H1 (cell line): ENCODE measurements at regions not wholly inside any gene's neighbourhood (a gene's known extent, or its start where the extent isn't known, plus 50 kb on each side); places are given as distances from the start of the nearest gene placed in this dataset.

Source experiments
- CTCF ChIA-PET: fragments of 300-600 bp; sonication (Branson Sonifier 250); formaldehyde crosslinking; loops from one replicate; lab custom pipeline; 2021; ENCODE audit not compliant: partially characterized antibody; lab: Charles Lee
- POLR2A ChIA-PET: fragments of 300-600 bp; sonication (Branson Sonifier 250); formaldehyde crosslinking; loops from one replicate; lab custom pipeline; 2021; ENCODE audit warnings: inconsistent platforms; ENCODE audit not compliant: partially characterized antibody; lab: Charles Lee
- DNase-seq, 2 experiments: peaks; one replicate each; pipeline versions ENCODE4 v3.0.0 to v3.0.0-alpha.2; 2010 to 2022; ENCODE audit warnings: low spot score in 2 of 2, low read depth in 1 of 2, mixed read lengths in 1 of 2
- FAIRE-seq: peaks from 2 replicates; lab custom pipeline; 2011; peaks lifted over from hg19 to GRCh38; lab: Jason Lieb, UNC
- H2AFZ ChIP-seq: 2 replicates; pipeline ENCODE4 v1.8.1; 2012; ENCODE audit warnings: low read length, inconsistent platforms
- H2AK5ac ChIP-seq: 2 replicates; pipeline ENCODE4 v1.6.1; 2013; ENCODE audit warnings: low read depth, low read length
- H2BK120ac ChIP-seq: replicated peaks from 2 replicates; pipeline ENCODE3; 2013; ENCODE audit warnings: low read depth, low read length, inconsistent platforms
- H2BK12ac ChIP-seq: 2 replicates; pipeline ENCODE4 v1.6.1; 2013; ENCODE audit warnings: low read depth, low read length
- H2BK15ac ChIP-seq: 2 replicates; pipeline ENCODE4 v1.6.1; 2013; ENCODE audit warnings: low read length
- H2BK20ac ChIP-seq: 2 replicates; pipeline ENCODE4 v1.6.1; 2013; ENCODE audit warnings: low read length
- H2BK5ac ChIP-seq: 2 replicates; pipeline ENCODE4 v1.6.1; 2013; ENCODE audit warnings: low read depth, low read length
- H3K14ac ChIP-seq: 2 replicates; pipeline ENCODE4 v1.6.1; 2013; ENCODE audit warnings: inconsistent platforms; ENCODE audit not compliant: insufficient read length
- H3K18ac ChIP-seq: 2 replicates; pipeline ENCODE4 v1.6.1; 2013; ENCODE audit warnings: low read length; ENCODE audit errors: extremely low read depth
- H3K23ac ChIP-seq: 2 replicates; pipeline ENCODE4 v1.6.1; 2013; ENCODE audit warnings: inconsistent platforms; ENCODE audit not compliant: insufficient read length
- H3K23me2 ChIP-seq: 2 replicates; pipeline ENCODE4 v1.6.1; 2013; ENCODE audit warnings: low read depth, low read length
- H3K27ac ChIP-seq: 2 replicates; pipeline ENCODE4 v1.6.1; 2011; ENCODE audit warnings: low read depth, low read length, inconsistent platforms
- H3K27me3 ChIP-seq, 4 experiments: replicated peaks in 1 of 4; 1 replicate in 1 of 4; 2 replicates in 3 of 4; pipeline versions ENCODE4 v1.6.1 to v1.8.1; 2011 to 2013; ENCODE audit warnings: low read length in 3 of 4, mild to moderate bottlenecking in 3 of 4, inconsistent platforms in 2 of 4, mixed read lengths in 2 of 4, moderate library complexity in 1 of 4; ENCODE audit not compliant: control insufficient read depth in 3 of 4, insufficient read depth in 3 of 4; ENCODE audit errors: extremely low read depth in 1 of 4
- H3K36me3 ChIP-seq, 4 experiments: 2 replicates each; pipeline versions ENCODE4 v1.6.1 to v1.8.1; 2011 to 2013; ENCODE audit warnings: mild to moderate bottlenecking in 4 of 4, low read length in 3 of 4, moderate library complexity in 2 of 4, control low read depth in 1 of 4, inconsistent platforms in 1 of 4; ENCODE audit not compliant: insufficient read depth in 4 of 4, control insufficient read depth in 2 of 4
- H3K4ac ChIP-seq: replicated peaks from 2 replicates; pipeline ENCODE3; 2013; ENCODE audit warnings: low read length, low read depth, mixed read lengths, inconsistent platforms; ENCODE audit not compliant: insufficient read length
- H3K4me1 ChIP-seq, 4 experiments: replicated peaks in 1 of 4; 1 replicate in 1 of 4; 2 replicates in 3 of 4; pipeline versions ENCODE4 v1.6.1 to v1.8.1; 2011 to 2013; ENCODE audit warnings: low read length in 3 of 4, inconsistent platforms in 2 of 4, mixed read lengths in 1 of 4; ENCODE audit not compliant: insufficient read depth in 4 of 4, control insufficient read depth in 3 of 4
- H3K4me2 ChIP-seq, 2 experiments: 2 replicates each; pipeline versions ENCODE4 v1.6.1 to v1.8.1; 2011 to 2013; ENCODE audit warnings: low read depth in 2 of 2, low read length in 2 of 2, control low read depth in 1 of 2, inconsistent platforms in 1 of 2, mild to moderate bottlenecking in 1 of 2; ENCODE audit not compliant: insufficient read depth in 1 of 2
- H3K4me3 ChIP-seq, 4 experiments: fragments of 200-600, 300-600 bp in 1 of 4; sonication (generic), shearing (Covaris generic), sonication (Bioruptor Twin) in 1 of 4; 2 replicates each; pipeline versions ENCODE4 v1.5.1 to v1.8.1; 2011 to 2016; ENCODE audit warnings: low read length in 4 of 4, low read depth in 3 of 4, control low read depth in 2 of 4, inconsistent platforms in 2 of 4, mild to moderate bottlenecking in 2 of 4, mixed read lengths in 1 of 4, moderate library complexity in 1 of 4; ENCODE audit not compliant: insufficient read depth in 2 of 4; ENCODE audit errors: extremely low read depth in 1 of 4
- H3K56ac ChIP-seq: replicated peaks from 2 replicates; pipeline ENCODE3; 2013; ENCODE audit warnings: low read depth, mild to moderate bottlenecking, mixed read lengths, low read length, inconsistent platforms; ENCODE audit not compliant: insufficient read length
- H3K79me1 ChIP-seq: 2 replicates; pipeline ENCODE4 v1.6.1; 2013; ENCODE audit warnings: low read depth, low read length, control low read depth
- H3K79me2 ChIP-seq, 2 experiments: 2 replicates each; pipeline versions ENCODE4 v1.6.1 to v1.8.1; 2012 to 2013; ENCODE audit warnings: low read length in 2 of 2, mild to moderate bottlenecking in 2 of 2, inconsistent platforms in 1 of 2; ENCODE audit not compliant: insufficient read depth in 2 of 2, control insufficient read depth in 1 of 2
- H3K9ac ChIP-seq, 4 experiments: replicated peaks in 1 of 4; 1 replicate in 1 of 4; 2 replicates in 3 of 4; pipeline versions ENCODE4 v1.6.1 to v1.8.1; 2011 to 2013; ENCODE audit warnings: low read depth in 3 of 4, low read length in 3 of 4, control low read depth in 2 of 4, mild to moderate bottlenecking in 2 of 4, moderate library complexity in 2 of 4, inconsistent platforms in 1 of 4; ENCODE audit errors: extremely low read depth in 1 of 4
- H3K9me3 ChIP-seq, 2 experiments: 2 replicates each; pipeline versions ENCODE4 v1.6.1 to v1.8.1; 2012 to 2013; ENCODE audit warnings: mild to moderate bottlenecking in 2 of 2, moderate library complexity in 2 of 2, control low read depth in 1 of 2, inconsistent platforms in 1 of 2, low read depth in 1 of 2, low read length in 1 of 2, mixed read lengths in 1 of 2; ENCODE audit not compliant: insufficient read depth in 2 of 2
- H4K20me1 ChIP-seq, 2 experiments: replicated peaks in 1 of 2; 2 replicates each; pipeline versions ENCODE3 to v1.8.1; 2011 to 2013; ENCODE audit warnings: inconsistent platforms in 2 of 2, low read length in 2 of 2, mild to moderate bottlenecking in 1 of 2; ENCODE audit not compliant: insufficient read depth in 2 of 2, control insufficient read depth in 1 of 2
- H4K5ac ChIP-seq: 2 replicates; pipeline ENCODE4 v1.6.1; 2013; ENCODE audit warnings: low read length, low read depth, mixed read lengths, inconsistent platforms; ENCODE audit not compliant: insufficient read length
- H4K8ac ChIP-seq: 2 replicates; pipeline ENCODE4 v1.8.0; 2013; ENCODE audit warnings: mild to moderate bottlenecking, moderate library complexity, low read length, inconsistent platforms; ENCODE audit not compliant: insufficient read depth; ENCODE audit errors: extremely low read depth
- H4K91ac ChIP-seq: replicated peaks from 2 replicates; pipeline ENCODE3; 2013; ENCODE audit warnings: low read length, mixed read lengths, inconsistent platforms; ENCODE audit not compliant: insufficient read length
- BACH1 ChIP-seq: IDR thresholded peaks from 2 replicates; pipeline ENCODE4 v1.6.1; 2012; ENCODE audit warnings: low read length, improper control_type of control experiment
- BCL11A ChIP-seq, 2 experiments: IDR thresholded peaks; one replicate each; pipeline ENCODE4 v1.6.1; 2011; ENCODE audit warnings: low read depth in 2 of 2, low read length in 2 of 2, mild to moderate bottlenecking in 2 of 2
- CBX8 ChIP-seq: fragments of 300-800, 300-1000 bp; sonication (generic); IDR thresholded peaks from 2 replicates; pipeline ENCODE4 v1.7.1; 2016; ENCODE audit warnings: low read depth, low read length, borderline replicate concordance
- CHD1 ChIP-seq: IDR thresholded peaks from 2 replicates; pipeline ENCODE4 v1.6.1; 2012; ENCODE audit warnings: low read depth, low read length, improper control_type of control experiment
- FOSL1 ChIP-seq: IDR thresholded peaks from 2 replicates; pipeline ENCODE4 v1.6.1; 2011; ENCODE audit warnings: mild to moderate bottlenecking, low read depth, low read length, moderate library complexity; ENCODE audit not compliant: insufficient read depth
- GABPA ChIP-seq: IDR thresholded peaks from 2 replicates; pipeline ENCODE4 v1.6.1; 2011; ENCODE audit warnings: mild to moderate bottlenecking, low read length, moderate library complexity, borderline replicate concordance; ENCODE audit not compliant: insufficient read depth
- RFX5 ChIP-seq: IDR thresholded peaks from 2 replicates; pipeline ENCODE4 v1.6.1; 2011; ENCODE audit warnings: low read depth, low read length, improper control_type of control experiment, borderline replicate concordance
- SIN3A ChIP-seq, 2 experiments: IDR thresholded peaks in 1 of 2; conservative IDR thresholded peaks in 1 of 2; 2 replicates each; pipeline ENCODE4 v1.6.1; 2011 to 2012; ENCODE audit warnings: low read length in 2 of 2, improper control_type of control experiment in 1 of 2, low read depth in 1 of 2, mild to moderate bottlenecking in 1 of 2
- WGBS, 2 experiments: shearing (Covaris generic) in 1 of 2; methylation state at CpG; one replicate each; pipeline versions ENCODE4 v1.1.6 to v1.1.7; 2013 to 2015; ENCODE audit warnings: low lambda C conversion rate in 2 of 2, mixed read lengths in 2 of 2, inconsistent platforms in 1 of 2, low coverage in 1 of 2, missing lambda C conversion rate in 1 of 2; ENCODE audit not compliant: insufficient replicate concordance in 2 of 2, insufficient coverage in 1 of 2, insufficient read length in 1 of 2; ENCODE audit errors: extremely low coverage in 1 of 2, missing lambda C conversion rate in 1 of 2; 5-methylcytosine and 5-hydroxymethylcytosine counted together
- TF ChIP-seq, protein P1 (sequence below): IDR thresholded peaks from 2 replicates; pipeline ENCODE4 v1.6.1; 2012; ENCODE audit warnings: inconsistent platforms

- Histone ChIP-seq H3K23me2 (no peaks in the 10 kb centered on the region), H2BK20ac (no peak overlapping the region), H3K4me3 (no peak overlapping the region), H3K18ac (no peak overlapping the region), H3K23ac (no peak overlapping the region), H2BK120ac (no peak overlapping the region), H2AFZ (no peak overlapping the region), H3K79me1 (no peaks in the 10 kb centered on the region), H3K9ac (no peak overlapping the region), H3K36me3 (no peaks in the 10 kb centered on the region; a peak in 1 of 8 replicates), H3K14ac (no peak overlapping the region), H3K4ac (no peak overlapping the region), H2BK5ac (no peak overlapping the region), H3K27me3 (no peaks in the 10 kb centered on the region; a peak in 1 of 7 replicates), H3K4me2 (no peak overlapping the region), H3K27ac (no peak overlapping the region), H2AK5ac (peak overlapping the region; percentile 0; the same call in 1 of the 2 replicates), H3K4me1 (peaks cover 4 to 15% (median 11%) of the 10 kb centered on the region in 4 experiments; a peak in 4 of 7 replicates), H4K5ac (no peak overlapping the region), H4K8ac (no peak overlapping the region), H2BK15ac (no peak overlapping the region), H2BK12ac (no peak overlapping the region), H3K9me3 (no peaks in the 10 kb centered on the region), H3K79me2 (no peaks in the 10 kb centered on the region), H4K20me1 (no peaks in the 10 kb centered on the region), H4K91ac (no peak overlapping the region), H3K56ac (no peak overlapping the region)
- CTCF ChIA-PET = interaction anchor here (2.2 kb wide), 1 partner anchor 9 kb away, joined by 5 read pairs; no protein-coding TSS in a partner anchor
- no peak for FAIRE-seq
- WGBS, 2 experiments = 87% methylated on average over 6 of the region's 6 CpGs; no CpG with 5 or more reads in 1 of the 2 experiments
- DNase-seq = no peak
- TF ChIP-seq GABPA (no peak), RFX5 (no peak), CHD1 (no peak), BACH1 (no peak), BCL11A (IDR thresholded peaks at IDR 0.05; ENCODE audit: low read depth in 2 of 2, low read length in 2 of 2) (no peak), FOSL1 (no peak), SIN3A (conservative IDR thresholded peaks at IDR 0.05 in 1 of 2, IDR thresholded peaks at IDR 0.05 in 1 of 2; ENCODE audit: low read depth in 1 of 2, low read length in 2 of 2) (no peak), CBX8 (no peak)
- TF ChIP-seq, protein P1, sequence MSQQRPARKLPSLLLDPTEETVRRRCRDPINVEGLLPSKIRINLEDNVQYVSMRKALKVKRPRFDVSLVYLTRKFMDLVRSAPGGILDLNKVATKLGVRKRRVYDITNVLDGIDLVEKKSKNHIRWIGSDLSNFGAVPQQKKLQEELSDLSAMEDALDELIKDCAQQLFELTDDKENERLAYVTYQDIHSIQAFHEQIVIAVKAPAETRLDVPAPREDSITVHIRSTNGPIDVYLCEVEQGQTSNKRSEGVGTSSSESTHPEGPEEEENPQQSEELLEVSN = no peak
- POLR2A ChIA-PET = no interaction called here
Measured at GRCh38 chr7:33788531-33788930, 116.8 kb upstream of the BMPER start.
